Adipocyte (in vitro differentiated cells): ENCODE measurements at regions not wholly inside any gene's neighbourhood (a gene's known extent, or its start where the extent isn't known, plus 50 kb on each side); places are given as distances from the start of the nearest gene placed in this dataset.
"Not testable (repeated sequence)": the region's sequence is repeated elsewhere in the genome, so short reads cannot be mapped to it uniquely, and the experiment has no call there.

ENCODE experiments used
- DNase-seq: peaks from one replicate; pipeline ENCODE4 v3.0.0-alpha.2; 2015; ENCODE audit warnings: low read depth
- H3K27me3 ChIP-seq: replicated peaks from 2 replicates; pipeline ENCODE4 v1.7.0; 2013; ENCODE audit warnings: mild to moderate bottlenecking, low read length, moderate library complexity; ENCODE audit not compliant: control insufficient read depth, insufficient read depth
- H3K36me3 ChIP-seq: 2 replicates; pipeline ENCODE4 v1.7.0; 2013; ENCODE audit warnings: low read length, mild to moderate bottlenecking, moderate library complexity; ENCODE audit not compliant: control insufficient read depth, insufficient read depth, severe bottlenecking
- H3K4me1 ChIP-seq: 2 replicates; pipeline ENCODE4 v1.7.0; 2013; ENCODE audit warnings: mild to moderate bottlenecking, low read length, moderate library complexity; ENCODE audit not compliant: control insufficient read depth, insufficient read depth
- H3K4me3 ChIP-seq: 2 replicates; pipeline ENCODE4 v1.7.0; 2013; ENCODE audit warnings: mild to moderate bottlenecking, low read length, moderate library complexity
- H3K9ac ChIP-seq: 2 replicates; pipeline ENCODE4 v1.7.0; 2013; ENCODE audit warnings: mild to moderate bottlenecking, low read length, moderate library complexity
- H3K9me3 ChIP-seq: 2 replicates; pipeline ENCODE4 v1.7.0; 2013; ENCODE audit warnings: mild to moderate bottlenecking, low read length, moderate library complexity; ENCODE audit not compliant: control insufficient read depth

- Histone ChIP-seq H3K4me1 (no peaks in the 10 kb centered on the region), H3K4me3 (no peak overlapping the region), H3K9ac (no peak overlapping the region), H3K9me3 (peaks cover 7% of the 10 kb centered on the region), H3K36me3 (no peaks in the 10 kb centered on the region), H3K27me3 (no peaks in the 10 kb centered on the region)
- no peak for DNase-seq
Measured at GRCh38 chr1:188611432-188611831, 1782.7 kb downstream of the PLA2G4A start.

DNA sequence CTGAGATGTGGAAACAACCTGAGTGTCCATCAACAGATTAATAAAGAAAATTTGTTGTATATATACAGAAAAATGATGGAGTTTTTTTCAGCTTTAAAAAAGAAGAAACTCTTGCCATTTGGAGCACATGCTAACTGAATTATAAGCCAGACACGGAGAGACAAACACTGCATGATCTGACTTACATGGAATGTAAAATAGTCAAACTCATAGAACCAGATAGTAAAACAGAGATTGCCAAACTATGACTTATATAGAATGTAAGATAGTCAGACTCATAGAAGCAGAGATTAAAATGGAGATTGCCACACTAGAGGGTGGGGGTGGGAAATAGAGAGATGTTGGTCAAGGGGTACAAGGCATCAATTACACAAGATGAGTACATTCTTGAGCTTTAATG, 1786.6 kb downstream of the PLA2G4A start:
- no peak overlapping the region for H3K9ac ChIP-seq
- H3K4me3 ChIP-seq, result no peak overlapping the region
- H3K9me3 ChIP-seq, result peaks cover under 1% of the 10 kb centered on the region
- H3K4me1 ChIP-seq, result no peaks in the 10 kb centered on the region
- no peaks in the 10 kb centered on the region for H3K27me3 ChIP-seq
- H3K36me3 ChIP-seq, result no peaks in the 10 kb centered on the region
- DNase-seq, result peak; percentile 69

GRCh38 chr1:188620236-188620635, 1791.5 kb downstream of the PLA2G4A start:
- Histone ChIP-seq H3K4me1 (no peaks in the 10 kb centered on the region), H3K9ac (no peak overlapping the region), H3K9me3 (peaks cover 6% of the 10 kb centered on the region), H3K4me3 (no peak overlapping the region), H3K27me3 (no peaks in the 10 kb centered on the region), H3K36me3 (no peaks in the 10 kb centered on the region)
- no peak for DNase-seq

GRCh38 chr1:188641566-188642211, 1812.9 kb downstream of the PLA2G4A start:
- Histone ChIP-seq H3K9me3 (no peaks in the 10 kb centered on the region), H3K9ac (no peak overlapping the region), H3K36me3 (no peaks in the 10 kb centered on the region), H3K4me1 (no peaks in the 10 kb centered on the region), H3K4me3 (no peak overlapping the region), H3K27me3 (no peaks in the 10 kb centered on the region)
- DNase-seq, result no peak

DNA sequence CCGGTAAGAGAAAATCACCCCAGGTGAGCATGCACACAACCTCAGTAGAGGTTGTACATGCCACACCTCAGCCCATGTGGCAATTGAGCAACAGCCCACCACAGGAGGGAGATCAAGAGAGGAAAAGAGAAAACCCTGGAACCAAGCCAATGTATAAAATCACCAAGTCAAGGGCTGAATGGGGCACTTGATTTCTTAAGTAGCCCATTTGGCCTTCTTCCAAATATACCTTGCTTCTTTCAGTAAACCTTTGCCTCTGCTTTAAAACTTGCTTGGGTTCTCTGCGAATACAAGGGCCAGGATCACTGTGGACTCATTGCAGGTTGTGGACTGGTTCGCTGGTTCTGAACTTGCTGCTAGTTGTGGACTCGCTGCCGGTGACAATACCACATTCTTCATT, 1814.0 kb downstream of the PLA2G4A start:
- Histone ChIP-seq H3K36me3 (no peaks in the 10 kb centered on the region), H3K4me1 (no peaks in the 10 kb centered on the region), H3K27me3 (no peaks in the 10 kb centered on the region), H3K9me3 (no peaks in the 10 kb centered on the region), H3K9ac (no peak overlapping the region), H3K4me3 (no peak overlapping the region)
- no peak for DNase-seq

- DNase-seq, result peak; percentile 81
Measured at GRCh38 chr1:188652678-188653077, 1823.9 kb downstream of the PLA2G4A start.

GRCh38 chr1:188655966-188656365, 1821.7 kb downstream of the BRINP3 start:
- H3K9ac ChIP-seq, H3K4me1 ChIP-seq, H3K36me3 ChIP-seq, H3K4me3 ChIP-seq, DNase-seq, H3K27me3 ChIP-seq, H3K9me3 ChIP-seq: not testable (repeated sequence)

More at GRCh38 chr1:188652678-188653077, 1823.9 kb downstream of the PLA2G4A start:
- Histone ChIP-seq H3K4me3 (no peak overlapping the region), H3K27me3 (no peaks in the 10 kb centered on the region), H3K9me3 (no peaks in the 10 kb centered on the region), H3K36me3 (no peaks in the 10 kb centered on the region), H3K9ac (no peak overlapping the region), H3K4me1 (no peaks in the 10 kb centered on the region)

- Histone ChIP-seq H3K27me3 (no peaks in the 10 kb centered on the region), H3K36me3 (no peaks in the 10 kb centered on the region), H3K9me3 (no peaks in the 10 kb centered on the region), H3K9ac (no peak overlapping the region), H3K4me3 (no peak overlapping the region), H3K4me1 (no peaks in the 10 kb centered on the region)
- DNase-seq, result no peak
Measured at GRCh38 chr1:188660572-188660971, 1817.1 kb downstream of the BRINP3 start.

DNA sequence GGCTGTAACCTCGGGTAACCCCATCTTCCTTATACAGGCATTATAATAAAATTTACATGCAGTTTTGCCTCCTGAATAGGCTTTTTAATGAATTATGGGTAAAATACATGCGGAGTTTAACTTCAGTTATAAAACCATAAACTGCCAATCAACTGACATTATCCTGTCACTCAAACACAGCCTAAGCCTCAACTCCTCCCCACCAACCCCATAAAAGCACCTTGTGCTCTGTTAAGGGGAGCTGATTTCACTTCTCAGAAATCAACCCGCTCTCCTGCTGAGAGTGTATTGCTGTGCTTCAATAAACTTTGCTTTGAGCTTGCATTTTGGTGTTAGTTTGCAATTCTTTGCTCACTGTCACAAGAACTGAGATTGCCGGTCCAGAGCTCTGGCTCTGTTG, 1812.2 kb downstream of the BRINP3 start:
- H3K9me3 ChIP-seq, result no peaks in the 10 kb centered on the region
- H3K9ac ChIP-seq, result no peak overlapping the region
- H3K27me3 ChIP-seq, result no peaks in the 10 kb centered on the region
- H3K4me3 ChIP-seq, result no peak overlapping the region
- H3K36me3 ChIP-seq, result no peaks in the 10 kb centered on the region
- no peaks in the 10 kb centered on the region for H3K4me1 ChIP-seq
- no peak for DNase-seq

GRCh38 chr1:188668083-188668482, 1809.6 kb downstream of the BRINP3 start:
- H3K36me3 ChIP-seq, result no peaks in the 10 kb centered on the region
- no peak overlapping the region for H3K9ac ChIP-seq
- H3K9me3 ChIP-seq, result peaks cover 5% of the 10 kb centered on the region
- H3K4me1 ChIP-seq, result no peaks in the 10 kb centered on the region
- H3K4me3 ChIP-seq, result no peak overlapping the region
- DNase-seq, result no peak
- no peaks in the 10 kb centered on the region for H3K27me3 ChIP-seq

GRCh38 chr1:188669728-188670382, 1807.8 kb downstream of the BRINP3 start:
- peaks cover 5% of the 10 kb centered on the region for H3K9me3 ChIP-seq
- no peak overlapping the region for H3K9ac ChIP-seq
- no peak for DNase-seq

DNA sequence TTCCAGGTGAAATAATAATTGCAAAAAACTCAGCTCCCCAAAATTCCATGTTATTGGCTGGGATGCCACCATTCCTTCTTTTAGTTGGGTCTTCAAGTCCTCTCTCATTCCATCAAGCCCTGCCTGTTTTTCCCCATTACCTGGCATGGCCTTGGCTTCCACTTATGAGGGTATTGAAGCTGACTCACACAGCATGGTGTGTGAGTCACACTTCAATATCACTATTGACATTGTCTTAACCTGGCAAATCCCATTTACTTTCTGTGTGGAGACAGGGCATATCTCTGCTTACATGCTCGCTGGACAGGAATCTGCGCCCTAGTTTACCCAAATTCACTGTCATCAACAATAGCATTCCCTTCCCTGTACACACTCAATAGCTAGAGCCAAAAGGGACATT, 1806.8 kb downstream of the BRINP3 start:
- H3K4me3 ChIP-seq, result no peak overlapping the region
- peaks cover 5% of the 10 kb centered on the region for H3K9me3 ChIP-seq
- H3K36me3 ChIP-seq, result no peaks in the 10 kb centered on the region
- no peaks in the 10 kb centered on the region for H3K4me1 ChIP-seq
- H3K9ac ChIP-seq, result no peak overlapping the region
- no peak for DNase-seq
- H3K27me3 ChIP-seq, result no peaks in the 10 kb centered on the region

More at GRCh38 chr1:188669728-188670382, 1807.8 kb downstream of the BRINP3 start:
- Histone ChIP-seq H3K4me1 (no peaks in the 10 kb centered on the region), H3K27me3 (no peaks in the 10 kb centered on the region), H3K36me3 (no peaks in the 10 kb centered on the region), H3K4me3 (no peak overlapping the region)
